ENCODE measurements at regions not wholly inside any gene's neighbourhood (a gene's known extent, or its start where the extent isn't known, plus 50 kb on each side); places are given as distances from the start of the nearest gene placed in this dataset.
"Not testable (repeated sequence)": the region's sequence is repeated elsewhere in the genome, so short reads cannot be mapped to it uniquely, and the experiment has no call there.

DNA sequence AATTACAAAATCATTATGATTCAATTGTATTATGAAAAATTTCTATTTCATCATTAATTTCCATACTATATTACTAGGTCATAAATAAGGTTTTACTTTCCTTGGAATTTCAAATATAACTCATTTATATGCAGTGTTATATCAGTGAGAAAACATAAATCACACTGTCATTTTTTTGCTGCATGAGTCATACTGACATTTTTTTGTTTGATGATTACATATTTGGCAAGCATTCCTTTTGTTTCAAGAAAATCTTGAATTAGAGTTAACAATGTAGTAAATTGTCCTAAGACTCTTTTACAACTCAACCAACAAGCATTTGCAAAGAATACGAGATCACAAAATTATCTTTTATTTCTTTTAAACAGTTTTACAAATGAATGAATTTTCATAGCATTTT is 298.4 kb upstream of the SEMA6A start:
- BruUV-seq (replicated peaks), result no TSS peak
- H2AFZ ChIP-seq (ENCODE audit: low read length), result no peak overlapping the region
- no peaks in the 10 kb centered on the region for H3K9me3 ChIP-seq (ENCODE audit: low read length)
- no peaks in the 10 kb centered on the region for H4K20me1 ChIP-seq (ENCODE audit: insufficient read depth, low read length)
- H3K4me3 ChIP-seq (ENCODE audit: low read depth, low read length, poor library complexity, severe bottlenecking), result no peak overlapping the region
- H3K79me2 ChIP-seq (ENCODE audit: insufficient read depth, low read depth, low read length), result no peaks in the 10 kb centered on the region
- no peaks in the 10 kb centered on the region for H3K4me1 ChIP-seq (ENCODE audit: insufficient read depth, low read length, poor library complexity, severe bottlenecking)
- H3K9me2 ChIP-seq (ENCODE audit: insufficient read depth, low read length), result no peaks in the 10 kb centered on the region
- H3K27ac ChIP-seq (ENCODE audit: low read depth, low read length, poor library complexity, severe bottlenecking), result no peak overlapping the region
- H3K4me2 ChIP-seq (ENCODE audit: low read length), result no peak overlapping the region
- no peak for DNase-seq (ENCODE audit: low spot score)
- intact Hi-C loops (cut with micrococcal nuclease; ENCODE audit: unreplicated experiment), result no loop called here
- no peaks in the 10 kb centered on the region for H3K36me3 ChIP-seq (ENCODE audit: insufficient read depth, low read length)
- ChIA-PET CTCF (ENCODE audit: unreplicated experiment) (no interaction called here), POLR2A (interaction anchor here (0.7 to 0.8 kb wide), 2 partner anchors 25 to 51 kb away, joined by 3 read pairs; no protein-coding TSS in a partner anchor)
- TF ChIP-seq CTCF (conservative IDR thresholded peaks at IDR 0.05; ENCODE audit: low read length) (no peak), EZH2phosphoT487 (IDR thresholded peaks at IDR 0.05; ENCODE audit: borderline replicate concordance, low read depth, low read length) (no peak)

DNA sequence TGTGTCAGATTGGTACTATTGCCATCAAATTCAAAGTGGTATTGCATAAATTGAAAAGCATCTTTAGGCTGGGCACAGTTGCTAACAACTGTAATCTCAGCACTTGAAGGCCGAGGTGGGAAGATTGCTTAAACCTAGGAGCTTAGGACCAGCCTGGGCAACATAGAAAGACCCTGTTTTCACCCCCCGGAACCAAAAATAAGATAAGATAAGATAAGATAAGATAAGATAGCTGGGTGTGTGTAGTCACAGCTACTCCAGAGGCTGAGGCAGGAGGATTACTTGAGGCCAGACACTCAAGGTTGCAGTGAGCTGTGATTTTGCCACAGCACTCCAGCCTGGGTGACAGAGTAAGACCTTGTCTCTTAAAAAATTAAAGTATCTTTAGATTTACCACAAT is 297.9 kb upstream of the SEMA6A start:
- DNase-seq (ENCODE audit: low spot score), result no peak
- ChIA-PET POLR2A (interaction anchor here (0.7 to 0.8 kb wide), 3 partner anchors 25 to 199 kb away, joined by 3 read pairs; no protein-coding TSS in a partner anchor), CTCF (ENCODE audit: unreplicated experiment) (no interaction called here)
- Histone ChIP-seq H3K79me2 (ENCODE audit: insufficient read depth, low read depth, low read length) (no peaks in the 10 kb centered on the region), H3K4me2 (ENCODE audit: low read length) (no peak overlapping the region), H3K27ac (ENCODE audit: low read depth, low read length, poor library complexity, severe bottlenecking) (no peak overlapping the region), H3K36me3 (ENCODE audit: insufficient read depth, low read length) (no peaks in the 10 kb centered on the region), H2AFZ (ENCODE audit: low read length) (no peak overlapping the region), H3K9me2 (ENCODE audit: insufficient read depth, low read length) (no peaks in the 10 kb centered on the region), H3K4me1 (ENCODE audit: insufficient read depth, low read length, poor library complexity, severe bottlenecking) (no peaks in the 10 kb centered on the region), H3K4me3 (ENCODE audit: low read depth, low read length, poor library complexity, severe bottlenecking) (no peak overlapping the region), H3K9me3 (ENCODE audit: low read length) (no peaks in the 10 kb centered on the region), H4K20me1 (ENCODE audit: insufficient read depth, low read length) (no peaks in the 10 kb centered on the region)
- no peak for TF ChIP-seq EZH2phosphoT487 (IDR thresholded peaks at IDR 0.05; ENCODE audit: borderline replicate concordance, low read depth, low read length)
- TF ChIP-seq CTCF (conservative IDR thresholded peaks at IDR 0.05; ENCODE audit: low read length), result no peak
- intact Hi-C loops (cut with micrococcal nuclease; ENCODE audit: unreplicated experiment), result no loop called here
- no TSS peak for BruUV-seq (replicated peaks)

DNA sequence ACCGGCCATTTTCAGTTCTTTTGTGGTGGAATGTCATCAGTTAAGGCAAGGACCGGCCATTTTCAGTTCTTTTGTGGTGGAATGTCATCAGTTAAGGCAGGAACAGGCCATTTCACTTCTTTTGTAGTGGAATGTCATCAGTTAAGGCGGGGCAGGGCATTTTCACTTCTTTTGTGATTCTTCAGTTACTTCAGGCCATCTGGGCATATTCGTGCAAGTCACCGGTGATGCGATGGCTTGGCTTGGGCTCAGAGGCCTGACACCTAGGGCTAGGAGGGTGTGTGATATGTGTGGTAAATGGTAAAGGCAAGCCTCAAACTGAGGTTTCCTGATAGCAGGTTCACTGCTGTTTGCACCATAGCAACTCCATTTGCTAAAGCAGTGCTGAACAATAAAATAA is 293.2 kb upstream of the SEMA6A start:
- CTCF ChIA-PET (ENCODE audit: unreplicated experiment); H3K79me2 ChIP-seq (ENCODE audit: insufficient read depth, low read depth, low read length); H4K20me1 ChIP-seq (ENCODE audit: insufficient read depth, low read length); intact Hi-C loops (cut with micrococcal nuclease; ENCODE audit: unreplicated experiment); H3K4me1 ChIP-seq (ENCODE audit: insufficient read depth, low read length, poor library complexity, severe bottlenecking); H3K36me3 ChIP-seq (ENCODE audit: insufficient read depth, low read length); DNase-seq (ENCODE audit: low spot score); H3K4me2 ChIP-seq (ENCODE audit: low read length); H2AFZ ChIP-seq (ENCODE audit: low read length); H3K9me3 ChIP-seq (ENCODE audit: low read length); H3K4me3 ChIP-seq (ENCODE audit: low read depth, low read length, poor library complexity, severe bottlenecking); H3K9me2 ChIP-seq (ENCODE audit: insufficient read depth, low read length); BruUV-seq (replicated peaks); H3K27ac ChIP-seq (ENCODE audit: low read depth, low read length, poor library complexity, severe bottlenecking): not testable (repeated sequence)
- POLR2A ChIA-PET, result interaction anchor here (0.7 kb wide), 1 partner anchor 60 kb away, joined by 4 read pairs; no protein-coding TSS in a partner anchor
